ENCODE measurements at regions not wholly inside any gene's neighbourhood (a gene's known extent, or its start where the extent isn't known, plus 50 kb on each side); places are given as distances from the start of the nearest gene placed in this dataset.

- no peaks in the 10 kb centered on the region for H3K27me3 Mint-ChIP-seq (ENCODE audit: low read depth)
- no peak overlapping the region for H3K4me3 Mint-ChIP-seq (ENCODE audit: low read depth)
- H3K27ac Mint-ChIP-seq: no peak overlapping the region
- H3K36me3 Mint-ChIP-seq (ENCODE audit: low read depth): no peaks in the 10 kb centered on the region
- no peaks in the 10 kb centered on the region for H3K4me1 Mint-ChIP-seq (ENCODE audit: low read depth)
- peaks cover 4% of the 10 kb centered on the region for H3K9me3 Mint-ChIP-seq
- DNase-seq (ENCODE audit: low spot score): no peak
- intact Hi-C loops (cut with micrococcal nuclease): no loop called here
These were observed 151.1 kb upstream of the HCRTR2 start for GRCh38 chr6:55023230-55023629.

DNA sequence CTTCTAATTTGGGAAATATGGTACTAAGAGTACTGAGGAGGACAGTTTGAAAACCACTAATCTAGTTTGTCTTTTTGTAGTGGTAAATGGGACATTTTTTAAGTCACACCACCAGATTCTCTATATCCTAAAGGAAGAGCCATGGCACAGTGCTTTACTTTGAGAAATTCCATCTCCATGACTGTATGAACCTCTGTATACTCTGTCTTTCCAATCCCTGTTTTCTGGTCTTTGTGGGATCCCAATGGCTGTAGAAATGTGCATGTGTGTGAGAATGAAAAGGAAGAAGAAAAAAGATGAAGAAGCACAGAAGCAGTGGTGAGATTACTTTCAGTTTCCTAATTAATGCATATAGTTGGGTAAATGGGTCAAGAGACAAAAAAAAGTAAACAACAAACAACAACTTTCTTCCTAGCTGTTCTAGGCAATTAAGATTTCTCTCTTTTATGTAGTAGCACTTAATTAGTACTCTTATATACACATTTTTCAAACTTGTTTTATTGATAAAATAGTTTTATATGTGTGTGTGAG lies 141.2 kb upstream of the HCRTR2 start:
- Mint-ChIP-seq H3K4me1 (ENCODE audit: low read depth) (no peaks in the 10 kb centered on the region), H3K9me3 (peaks cover 36% of the 10 kb centered on the region), H3K27me3 (ENCODE audit: low read depth) (no peaks in the 10 kb centered on the region), H3K36me3 (ENCODE audit: low read depth) (no peaks in the 10 kb centered on the region), H3K27ac (no peak overlapping the region), H3K4me3 (ENCODE audit: low read depth) (no peak overlapping the region)
- no peak for DNase-seq (ENCODE audit: low spot score)
- intact Hi-C loops (cut with micrococcal nuclease): no loop called here

GRCh38 chr6:55034752-55035151 lies 139.6 kb upstream of the HCRTR2 start:
- no peak overlapping the region for H3K27ac Mint-ChIP-seq
- DNase-seq (ENCODE audit: low spot score): no peak
- peaks cover 38% of the 10 kb centered on the region for H3K9me3 Mint-ChIP-seq
- H3K27me3 Mint-ChIP-seq (ENCODE audit: low read depth): no peaks in the 10 kb centered on the region
- no peak overlapping the region for H3K4me3 Mint-ChIP-seq (ENCODE audit: low read depth)
- intact Hi-C loops (cut with micrococcal nuclease): no loop called here
- H3K36me3 Mint-ChIP-seq (ENCODE audit: low read depth): no peaks in the 10 kb centered on the region
- H3K4me1 Mint-ChIP-seq (ENCODE audit: low read depth): no peaks in the 10 kb centered on the region

DNA sequence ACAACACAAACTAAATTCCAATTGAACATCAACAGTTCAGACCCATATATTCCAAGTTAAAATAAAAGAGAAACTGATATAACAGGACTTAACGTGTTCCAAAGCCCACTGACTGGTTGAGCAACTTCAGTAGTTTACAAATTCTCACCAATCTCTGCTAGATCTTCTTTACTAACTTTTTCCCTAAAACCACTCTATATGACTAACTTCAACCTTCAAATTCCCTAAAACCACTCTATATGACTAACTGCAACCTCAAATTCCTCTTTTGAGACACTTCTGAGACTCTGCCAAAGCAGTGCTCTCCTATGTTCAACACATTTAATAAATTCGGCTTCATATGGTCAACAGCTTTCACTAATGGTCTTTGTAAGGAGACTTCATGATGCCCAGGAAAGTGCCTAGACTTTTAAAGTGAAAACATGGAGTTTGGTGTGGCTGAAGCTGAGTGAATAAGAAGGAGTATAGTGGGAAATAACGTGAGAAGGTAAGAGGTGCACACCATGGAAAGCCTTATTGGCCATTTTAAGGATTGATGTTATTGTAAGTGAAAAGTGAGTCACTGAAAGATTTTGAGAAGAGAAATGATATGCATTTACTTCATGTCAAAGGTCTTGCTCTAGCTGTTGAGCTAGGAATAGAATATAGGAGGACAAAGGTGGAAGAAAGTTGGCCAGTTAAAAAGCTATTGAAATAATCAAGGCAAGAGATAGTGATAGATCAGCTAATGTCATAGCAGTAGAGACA lies 134.0 kb upstream of the HCRTR2 start:
- peaks cover 34% of the 10 kb centered on the region for H3K9me3 Mint-ChIP-seq
- H3K4me3 Mint-ChIP-seq (ENCODE audit: low read depth): no peak overlapping the region
- no peaks in the 10 kb centered on the region for H3K36me3 Mint-ChIP-seq (ENCODE audit: low read depth)
- DNase-seq (ENCODE audit: low spot score): no peak
- intact Hi-C loops (cut with micrococcal nuclease): no loop called here
- no peaks in the 10 kb centered on the region for H3K27me3 Mint-ChIP-seq (ENCODE audit: low read depth)
- H3K4me1 Mint-ChIP-seq (ENCODE audit: low read depth): no peaks in the 10 kb centered on the region
- H3K27ac Mint-ChIP-seq: no peak overlapping the region

GRCh38 chr6:55046869-55047422 lies 127.4 kb upstream of the HCRTR2 start:
- H3K27me3 Mint-ChIP-seq (ENCODE audit: low read depth): no peaks in the 10 kb centered on the region
- no peak overlapping the region for H3K27ac Mint-ChIP-seq
- no peak for DNase-seq (ENCODE audit: low spot score)
- H3K4me3 Mint-ChIP-seq (ENCODE audit: low read depth): no peak overlapping the region
- peaks cover 12% of the 10 kb centered on the region for H3K9me3 Mint-ChIP-seq
- H3K4me1 Mint-ChIP-seq (ENCODE audit: low read depth): no peaks in the 10 kb centered on the region
- intact Hi-C loops (cut with micrococcal nuclease): no loop called here
- H3K36me3 Mint-ChIP-seq (ENCODE audit: low read depth): no peaks in the 10 kb centered on the region

DNA sequence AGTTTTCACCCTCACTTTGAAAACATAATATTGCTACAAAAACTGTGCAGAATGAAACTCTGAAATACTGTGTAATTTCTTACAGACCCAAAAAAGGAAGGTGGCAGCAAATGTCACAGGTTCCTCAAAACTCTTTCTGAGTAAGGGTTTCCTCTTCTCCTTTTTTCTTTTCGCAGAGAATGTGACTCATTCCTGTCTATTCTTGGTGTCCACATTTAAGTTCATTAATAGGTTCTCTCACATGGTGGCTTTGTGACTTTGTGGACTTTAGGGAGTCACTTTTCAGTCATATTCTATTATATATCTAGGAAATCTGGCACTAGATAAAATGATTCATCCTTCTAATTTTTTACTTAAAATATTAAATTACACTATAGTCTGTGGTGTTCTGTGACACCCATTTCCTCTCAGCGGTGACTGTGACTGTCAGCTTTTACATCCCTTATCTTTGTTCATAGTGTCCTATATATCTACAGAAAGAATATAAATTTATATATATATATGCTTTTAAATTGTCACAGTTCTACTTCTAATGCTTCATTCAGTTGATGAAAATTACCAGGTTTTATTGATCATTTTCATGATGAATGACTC lies 126.8 kb upstream of the HCRTR2 start:
- H3K27me3 Mint-ChIP-seq (ENCODE audit: low read depth): no peaks in the 10 kb centered on the region

DNA sequence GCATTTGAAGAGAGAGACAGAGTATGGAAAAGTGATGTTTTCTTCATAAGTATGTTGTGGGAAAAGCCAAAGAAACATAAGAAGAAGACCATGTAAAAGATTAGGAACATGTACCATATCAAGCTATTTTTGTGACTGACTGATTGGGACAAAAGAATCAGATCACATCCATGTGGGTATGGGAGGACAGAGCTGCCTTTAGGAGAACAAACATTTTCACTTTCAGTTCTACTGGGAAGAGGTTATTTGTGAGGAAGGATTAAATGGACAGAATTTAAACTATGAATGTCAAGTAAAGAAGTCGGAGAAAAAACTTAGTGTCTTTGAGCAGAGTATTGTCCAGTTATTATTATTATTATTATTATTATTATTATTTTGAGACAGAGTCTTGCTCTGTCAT lies 124.4 kb upstream of the HCRTR2 start:
- no peak for DNase-seq (ENCODE audit: low spot score)
- Mint-ChIP-seq H3K27ac (no peak overlapping the region), H3K9me3 (peaks cover 7% of the 10 kb centered on the region), H3K4me1 (ENCODE audit: low read depth) (no peaks in the 10 kb centered on the region), H3K36me3 (ENCODE audit: low read depth) (no peaks in the 10 kb centered on the region), H3K4me3 (ENCODE audit: low read depth) (no peak overlapping the region), H3K27me3 (ENCODE audit: low read depth) (no peaks in the 10 kb centered on the region)
- intact Hi-C loops (cut with micrococcal nuclease): no loop called here

More for the DNA sequence above, 126.8 kb upstream of the HCRTR2 start:
- Mint-ChIP-seq H3K4me3 (ENCODE audit: low read depth) (no peak overlapping the region), H3K4me1 (ENCODE audit: low read depth) (no peaks in the 10 kb centered on the region), H3K36me3 (ENCODE audit: low read depth) (no peaks in the 10 kb centered on the region), H3K27ac (no peak overlapping the region), H3K9me3 (peaks cover 12% of the 10 kb centered on the region)
- no peak for DNase-seq (ENCODE audit: low spot score)
- intact Hi-C loops (cut with micrococcal nuclease): no loop called here

DNA sequence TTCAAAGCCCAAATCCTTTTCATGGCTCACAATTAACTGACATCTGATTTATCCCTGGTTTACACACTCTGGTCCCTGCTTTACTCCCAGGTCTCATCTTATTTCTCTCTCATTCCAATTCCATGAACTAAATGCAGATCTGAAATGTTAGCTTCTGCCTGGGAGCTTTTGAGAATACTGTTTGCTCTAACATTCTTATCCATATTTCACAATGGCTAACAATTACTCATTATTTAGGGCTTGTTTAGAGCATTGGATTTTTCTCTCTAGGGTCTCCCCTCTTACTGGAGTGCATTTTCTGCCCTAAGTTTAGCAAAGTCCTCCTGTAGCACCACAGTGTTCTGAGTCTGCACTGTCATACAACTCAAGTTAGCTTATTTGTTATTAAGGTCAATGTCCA lies 121.5 kb upstream of the HCRTR2 start:
- Mint-ChIP-seq H3K9me3 (peaks cover 22% of the 10 kb centered on the region), H3K4me1 (ENCODE audit: low read depth) (no peaks in the 10 kb centered on the region), H3K36me3 (ENCODE audit: low read depth) (no peaks in the 10 kb centered on the region), H3K27me3 (ENCODE audit: low read depth) (no peaks in the 10 kb centered on the region), H3K4me3 (ENCODE audit: low read depth) (no peak overlapping the region), H3K27ac (no peak overlapping the region)
- intact Hi-C loops (cut with micrococcal nuclease): no loop called here
- DNase-seq (ENCODE audit: low spot score): no peak

DNA sequence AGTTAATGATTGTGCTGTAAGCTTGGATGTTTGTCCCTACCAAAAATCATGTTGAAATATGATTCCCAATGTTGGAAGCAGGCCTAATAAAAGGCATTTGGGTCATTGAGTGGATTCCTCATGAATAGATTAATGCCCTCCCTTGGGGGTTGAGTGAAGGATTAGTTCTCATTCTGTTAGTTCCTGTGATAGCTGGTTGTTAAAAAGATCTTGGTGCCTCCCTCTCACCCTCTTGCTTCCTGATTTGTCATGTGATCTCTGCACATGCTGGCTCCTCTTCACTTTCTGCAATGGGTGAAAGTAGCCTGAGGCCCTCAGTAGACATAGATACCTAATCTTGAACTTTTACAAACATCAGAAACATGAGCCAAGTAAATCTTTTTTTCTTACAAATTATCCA lies 115.6 kb upstream of the HCRTR2 start:
- Mint-ChIP-seq H3K9me3 (peaks cover 38% of the 10 kb centered on the region), H3K4me3 (ENCODE audit: low read depth) (no peak overlapping the region)
- intact Hi-C loops (cut with micrococcal nuclease): no loop called here

DNA sequence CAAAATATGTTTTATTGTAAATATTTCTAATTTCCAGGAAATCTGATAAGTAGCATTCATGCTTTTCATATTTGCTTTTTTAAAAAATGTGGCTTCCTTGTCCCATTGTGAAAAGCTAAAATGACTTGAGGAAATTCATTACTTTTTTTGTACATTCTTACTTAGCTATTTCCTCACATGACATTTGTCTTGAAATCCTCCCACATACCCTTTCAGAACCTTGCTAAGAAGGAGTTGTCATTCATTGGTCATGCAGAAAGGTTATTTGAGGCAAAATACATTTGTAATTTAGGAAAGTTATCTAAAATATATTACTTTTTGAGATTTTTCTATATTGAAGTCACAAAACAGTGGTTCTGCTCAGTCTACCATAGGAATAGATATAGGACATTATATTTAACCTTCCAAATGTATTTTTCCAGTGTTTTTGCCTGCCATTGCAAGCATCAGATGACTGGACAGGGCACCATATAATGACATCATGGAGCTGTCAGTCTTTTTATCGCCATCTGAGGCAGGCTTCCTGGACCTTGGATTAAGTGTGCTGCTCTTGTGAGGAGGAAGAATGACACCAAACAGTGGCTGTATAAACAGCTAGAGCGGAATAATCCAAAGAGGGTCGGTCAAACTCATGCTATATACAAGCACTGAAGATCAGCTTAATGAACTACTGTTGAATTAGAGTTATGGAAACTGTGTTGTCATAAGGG lies 109.4 kb upstream of the HCRTR2 start:
- Mint-ChIP-seq H3K4me1 (ENCODE audit: low read depth) (no peaks in the 10 kb centered on the region), H3K9me3 (peaks cover 6% of the 10 kb centered on the region), H3K27ac (no peak overlapping the region), H3K36me3 (ENCODE audit: low read depth) (no peaks in the 10 kb centered on the region), H3K27me3 (ENCODE audit: low read depth) (no peaks in the 10 kb centered on the region), H3K4me3 (ENCODE audit: low read depth) (no peak overlapping the region)
- DNase-seq (ENCODE audit: low spot score): no peak
- intact Hi-C loops (cut with micrococcal nuclease): no loop called here

More for the DNA sequence above, 115.6 kb upstream of the HCRTR2 start:
- Mint-ChIP-seq H3K4me1 (ENCODE audit: low read depth) (no peaks in the 10 kb centered on the region), H3K36me3 (ENCODE audit: low read depth) (no peaks in the 10 kb centered on the region), H3K27me3 (ENCODE audit: low read depth) (no peaks in the 10 kb centered on the region), H3K27ac (no peak overlapping the region)
- DNase-seq (ENCODE audit: low spot score): no peak

DNA sequence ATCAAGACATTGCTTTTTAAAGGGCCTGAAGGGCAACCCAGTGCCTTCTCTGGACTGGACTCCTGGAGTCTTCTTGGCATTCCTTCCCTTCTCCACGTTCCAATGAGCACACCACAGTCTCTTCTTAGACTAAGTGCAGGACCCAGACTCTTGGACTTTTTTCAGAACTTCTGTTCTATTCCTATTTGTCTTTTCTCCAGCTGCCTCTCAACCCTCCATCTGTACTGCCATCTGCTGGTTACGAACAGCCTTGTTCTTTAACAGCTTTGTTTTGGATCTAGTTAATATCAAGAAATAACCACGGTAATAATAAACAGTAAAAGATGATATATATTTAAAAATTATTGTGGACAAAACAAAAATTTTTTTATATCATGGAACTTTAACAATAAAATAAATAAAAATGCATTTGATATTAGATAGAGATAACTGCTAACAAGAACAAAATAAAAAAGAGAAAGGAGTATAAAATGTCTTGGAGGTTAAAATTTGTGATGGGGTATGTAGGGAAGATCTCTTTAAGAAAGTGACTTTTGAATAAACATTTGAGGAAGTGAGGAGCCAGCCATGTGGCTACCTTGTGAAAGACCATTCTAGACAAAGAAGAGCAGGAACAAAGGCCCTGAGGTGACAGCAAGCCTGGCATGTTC lies 105.1 kb upstream of the HCRTR2 start:
- H3K9me3 Mint-ChIP-seq: peaks cover 4% of the 10 kb centered on the region
- no peak for DNase-seq (ENCODE audit: low spot score)
- H3K4me3 Mint-ChIP-seq (ENCODE audit: low read depth): no peak overlapping the region
- no peaks in the 10 kb centered on the region for H3K4me1 Mint-ChIP-seq (ENCODE audit: low read depth)
- H3K36me3 Mint-ChIP-seq (ENCODE audit: low read depth): no peaks in the 10 kb centered on the region
- no peaks in the 10 kb centered on the region for H3K27me3 Mint-ChIP-seq (ENCODE audit: low read depth)
- intact Hi-C loops (cut with micrococcal nuclease): no loop called here
- no peak overlapping the region for H3K27ac Mint-ChIP-seq

- no peaks in the 10 kb centered on the region for H3K27me3 Mint-ChIP-seq (ENCODE audit: low read depth)
- no peak overlapping the region for H3K27ac Mint-ChIP-seq
- H3K4me1 Mint-ChIP-seq (ENCODE audit: low read depth): no peaks in the 10 kb centered on the region
- peaks cover 26% of the 10 kb centered on the region for H3K9me3 Mint-ChIP-seq
- no peak for DNase-seq (ENCODE audit: low spot score)
- H3K36me3 Mint-ChIP-seq (ENCODE audit: low read depth): no peaks in the 10 kb centered on the region
- intact Hi-C loops (cut with micrococcal nuclease): no loop called here
- no peak overlapping the region for H3K4me3 Mint-ChIP-seq (ENCODE audit: low read depth)
These were observed 92.3 kb upstream of the HCRTR2 start for GRCh38 chr6:55082021-55082420.

Data from activated T-helper 2 cell treated with anti-CD3 and anti-CD28 coated beads, Interferon-gamma antibody, Interleukin-2, Interleukin-4, amounts not matched to agents 10 μg/mL and 5 μg/mL and 100 μg/mL, durations not matched to agents 14 hours and 24 hours and 36 hours (primary cell).